SK-N-SH (cell line): ENCODE measurements at regions not wholly inside any gene's neighbourhood (a gene's known extent, or its start where the extent isn't known, plus 50 kb on each side); places are given as distances from the start of the nearest gene placed in this dataset.

ENCODE experiments used
- CTCF ChIA-PET: fragments of 300-600, 350-600 bp; formaldehyde crosslinking; extraction: SDS; loops from one replicate; lab custom pipeline; 2021; lab: Yijun Ruan, JAX
- POLR2A ChIA-PET: fragments of 350-600 bp; sonication (Branson Sonifier 250); formaldehyde crosslinking; extraction: SDS; loops from one replicate; lab custom pipeline; 2020; ENCODE audit warnings: antibody characterized with exemption, inconsistent platforms; lab: Yijun Ruan, JAX
- DNase-seq: peaks from one replicate; pipeline ENCODE4 v3.0.0; 2012
- H2AFZ ChIP-seq: fragments of 200-600 bp; sonication (generic); 2 replicates; pipeline ENCODE4 v1.8.1; 2016; ENCODE audit warnings: antibody characterized with exemption, mild to moderate bottlenecking, low read depth
- H3F3A ChIP-seq: fragments of 200-600 bp; sonication (generic); replicated peaks from 2 replicates; pipeline ENCODE3; 2016; ENCODE audit warnings: antibody characterized with exemption, mild to moderate bottlenecking; ENCODE audit not compliant: insufficient read depth
- H3K27ac ChIP-seq, 2 experiments: fragments of 200-500 bp in 1 of 2; fragments of 200-600 bp in 1 of 2; sonication (Bioruptor generic) in 1 of 2; sonication (generic), shearing (Covaris generic) in 1 of 2; 2 replicates each; pipeline versions ENCODE4 v1.5.1 to v1.6.1; 2014 to 2016; ENCODE audit warnings: low read depth in 2 of 2, inconsistent platforms in 1 of 2, low read length in 1 of 2, mild to moderate bottlenecking in 1 of 2, mixed read lengths in 1 of 2
- H3K27me3 ChIP-seq: fragments of 200-600 bp; sonication (generic), shearing (Covaris generic); 2 replicates; pipeline ENCODE4 v1.6.1; 2016; ENCODE audit warnings: mixed run types; ENCODE audit not compliant: insufficient read depth
- H3K36me3 ChIP-seq, 2 experiments: fragments of 200-500 bp in 1 of 2; fragments of 200-600 bp in 1 of 2; sonication (Bioruptor generic) in 1 of 2; sonication (generic) in 1 of 2; replicated peaks in 1 of 2; 2 replicates each; pipeline versions ENCODE3 to v1.5.1; 2014 to 2016; ENCODE audit warnings: low read length in 1 of 2, mild to moderate bottlenecking in 1 of 2; ENCODE audit not compliant: insufficient read depth in 2 of 2, control insufficient read depth in 1 of 2
- H3K4me1 ChIP-seq, 2 experiments: fragments of 200-500 bp in 1 of 2; fragments of 200-600 bp in 1 of 2; sonication (Bioruptor generic) in 1 of 2; sonication (generic), shearing (Covaris generic) in 1 of 2; 2 replicates each; pipeline versions ENCODE4 v1.5.1 to v1.6.1; 2014 to 2016; ENCODE audit warnings: low read depth in 1 of 2, low read length in 1 of 2, mixed run types in 1 of 2; ENCODE audit not compliant: insufficient read depth in 2 of 2, control insufficient read depth in 1 of 2
- H3K4me2 ChIP-seq: fragments of 200-600 bp; sonication (generic), shearing (Covaris generic); 2 replicates; pipeline ENCODE4 v1.6.1; 2017; ENCODE audit warnings: mixed run types
- H3K4me3 ChIP-seq, 2 experiments: fragments of 200-500 bp in 1 of 2; fragments of 200-600 bp in 1 of 2; sonication (Bioruptor generic) in 1 of 2; sonication (generic), shearing (Covaris generic) in 1 of 2; 2 replicates each; pipeline versions ENCODE4 v1.5.1 to v1.8.1; 2014 to 2016; ENCODE audit warnings: low read depth in 2 of 2, inconsistent platforms in 1 of 2, low read length in 1 of 2, mild to moderate bottlenecking in 1 of 2, mixed read lengths in 1 of 2, moderate library complexity in 1 of 2
- H3K79me2 ChIP-seq: fragments of 200-600 bp; sonication (generic); 2 replicates; pipeline ENCODE4 v1.8.1; 2017; ENCODE audit warnings: mild to moderate bottlenecking; ENCODE audit not compliant: insufficient read depth
- H3K9ac ChIP-seq: fragments of 200-600 bp; sonication (generic); 2 replicates; pipeline ENCODE4 v1.6.1; 2017; ENCODE audit warnings: mixed run types
- H3K9me2 ChIP-seq: fragments of 200-600 bp; sonication (generic); 2 replicates; pipeline ENCODE4 v1.6.1; 2017; ENCODE audit warnings: mixed run types
- H3K9me3 ChIP-seq: fragments of 200-600 bp; sonication (generic); 2 replicates; pipeline ENCODE4 v1.6.1; 2017; ENCODE audit warnings: mixed run types, mild to moderate bottlenecking, moderate library complexity
- H4K20me1 ChIP-seq: fragments of 200-600 bp; sonication (generic); 2 replicates; pipeline ENCODE4 v1.6.1; 2017; ENCODE audit warnings: mild to moderate bottlenecking, mixed run types; ENCODE audit not compliant: insufficient read depth
- CHD2 ChIP-seq: fragments of 150-350 bp; IDR thresholded peaks from 2 replicates; pipeline ENCODE4 v1.6.1; 2018; ENCODE audit warnings: low read length; ENCODE audit not compliant: partially characterized antibody
- ELF1 ChIP-seq: IDR thresholded peaks from 2 replicates; pipeline ENCODE4 v1.4.0; 2012
- EP300 ChIP-seq, 2 experiments: IDR thresholded peaks; 2 replicates each; pipeline versions ENCODE4 v1.4.0 to v1.6.1; 2012; ENCODE audit warnings: borderline replicate concordance in 1 of 2, low read depth in 1 of 2, low read length in 1 of 2
- FOSL2 ChIP-seq: IDR thresholded peaks from 2 replicates; pipeline ENCODE4 v1.4.0; 2012; ENCODE audit warnings: low read depth, mild to moderate bottlenecking, moderate library complexity, borderline replicate concordance
- FOXJ3 ChIP-seq: sonication (generic); formaldehyde crosslinking; IDR thresholded peaks from 2 replicates; pipeline ENCODE4 v1.5.1; 2020; ENCODE audit warnings: mild to moderate bottlenecking, missing genetic modification reagents
- FOXM1 ChIP-seq: IDR thresholded peaks from 2 replicates; pipeline ENCODE4 v1.4.0; 2012; ENCODE audit warnings: low read depth, mild to moderate bottlenecking
- GABPA ChIP-seq: IDR thresholded peaks from 2 replicates; pipeline ENCODE4 v1.4.0; 2012; ENCODE audit warnings: low read depth, mild to moderate bottlenecking
- GATA2 ChIP-seq: sonication (generic); formaldehyde crosslinking; IDR thresholded peaks from 2 replicates; pipeline ENCODE4 v1.5.0; 2020; ENCODE audit warnings: mild to moderate bottlenecking, missing genetic modification reagents
- JUND ChIP-seq: IDR thresholded peaks from 2 replicates; pipeline ENCODE4 v1.4.0; 2012
- NRF1 ChIP-seq: IDR thresholded peaks from 2 replicates; pipeline ENCODE4 v1.6.1; 2012; ENCODE audit warnings: low read depth, mild to moderate bottlenecking, low read length
- RAD21 ChIP-seq: IDR thresholded peaks from 2 replicates; pipeline ENCODE4 v1.6.1; 2012; ENCODE audit warnings: mild to moderate bottlenecking, low read length
- SMC3 ChIP-seq: IDR thresholded peaks from 2 replicates; pipeline ENCODE4 v1.6.1; 2012; ENCODE audit warnings: low read depth, low read length, improper control_type of control experiment
- TAF1 ChIP-seq: IDR thresholded peaks from 2 replicates; pipeline ENCODE4 v1.6.1; 2012; ENCODE audit warnings: low read depth, mild to moderate bottlenecking, low read length, moderate library complexity, borderline replicate concordance
- TCF12 ChIP-seq: IDR thresholded peaks from 2 replicates; pipeline ENCODE4 v1.4.0; 2012
- TEAD4 ChIP-seq: IDR thresholded peaks from 2 replicates; pipeline ENCODE4 v1.4.0; 2012; ENCODE audit warnings: mild to moderate bottlenecking, borderline replicate concordance; ENCODE audit not compliant: insufficient read depth
- WGBS: methylation state at CpG from one replicate; pipeline ENCODE4 v1.1.6; 2017; ENCODE audit warnings: low lambda C conversion rate; 5-methylcytosine and 5-hydroxymethylcytosine counted together
- TF ChIP-seq, protein P1 (sequence below): IDR thresholded peaks from 2 replicates; pipeline ENCODE4 v1.4.0; 2012; ENCODE audit warnings: low read depth, borderline replicate concordance
- TF ChIP-seq, protein P2 (sequence below): IDR thresholded peaks from 2 replicates; pipeline ENCODE4 v1.6.1; 2012; ENCODE audit warnings: mild to moderate bottlenecking, low read depth, low read length, moderate library complexity

DNA sequence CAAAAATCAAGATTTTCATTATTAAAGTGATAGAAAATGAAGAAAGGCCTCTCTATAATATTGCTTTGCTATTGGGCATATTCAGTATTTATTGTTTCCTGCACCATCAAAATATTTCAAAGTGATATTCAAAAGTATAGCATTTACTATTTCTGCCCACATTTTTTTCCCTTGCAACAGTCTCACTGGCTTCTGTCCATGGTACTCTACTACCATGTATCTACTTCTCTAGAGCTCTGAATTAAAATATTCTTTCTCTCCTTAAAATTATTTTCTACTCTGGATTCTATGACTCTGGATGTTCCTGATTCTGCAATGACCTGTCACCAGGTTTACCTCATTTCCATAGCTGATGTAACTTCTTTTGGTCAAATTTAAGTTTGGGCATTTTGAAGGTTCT is 1508.3 kb upstream of the PRR20A start:
- ChIA-PET POLR2A (no interaction called here), CTCF (no interaction called here)
- H2AFZ ChIP-seq: no peak overlapping the region
- H3F3A ChIP-seq: no peaks in the 10 kb centered on the region
- no peaks in the 10 kb centered on the region for H3K36me3 ChIP-seq
- H3K9ac ChIP-seq: no peak overlapping the region
- H3K4me3 ChIP-seq: no peak overlapping the region
- H3K4me1 ChIP-seq: no peaks in the 10 kb centered on the region
- no peaks in the 10 kb centered on the region for H3K9me3 ChIP-seq
- no peaks in the 10 kb centered on the region for H3K79me2 ChIP-seq
- H3K27ac ChIP-seq: no peak overlapping the region
- H3K27me3 ChIP-seq: no peaks in the 10 kb centered on the region
- no peak for DNase-seq
- TF ChIP-seq FOSL2 (no peak), CHD2 (no peak), TEAD4 (no peak), JUND (no peak), TCF12 (no peak)
- TF ChIP-seq, all 33 proteins: peak for 0
- Histone ChIP-seq H3K4me2 (no peak overlapping the region), H3K9me2 (no peaks in the 10 kb centered on the region), H4K20me1 (no peaks in the 10 kb centered on the region)

DNA sequence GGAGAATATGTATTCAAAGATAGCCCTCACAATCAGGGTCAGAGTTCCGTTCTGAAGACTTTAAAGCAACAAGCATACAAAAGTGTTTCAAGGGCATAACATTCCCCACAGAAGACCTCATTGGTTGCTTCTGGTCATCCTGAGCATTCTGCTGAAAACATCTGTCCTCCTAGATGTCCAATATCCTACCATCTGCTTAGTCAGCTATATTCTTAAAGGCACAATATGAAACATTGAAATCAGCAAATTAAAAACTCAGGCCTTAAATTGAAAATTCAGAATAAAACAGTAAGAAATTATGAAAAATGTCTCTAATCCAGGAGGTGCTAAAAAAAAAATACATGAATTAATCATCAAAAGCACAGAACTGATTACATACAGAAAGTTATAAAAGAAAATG is 1491.2 kb upstream of the PRR20A start:
- no peaks in the 10 kb centered on the region for H3K4me1 ChIP-seq
- no peaks in the 10 kb centered on the region for H4K20me1 ChIP-seq
- H3K36me3 ChIP-seq: no peaks in the 10 kb centered on the region
- H3K9me3 ChIP-seq: no peaks in the 10 kb centered on the region
- TF ChIP-seq SMC3 (no peak), TAF1 (no peak), GABPA (no peak), EP300 (IDR thresholded peaks at IDR 0.05; ENCODE audit: borderline replicate concordance in 1 of 2, low read depth in 1 of 2, low read length in 1 of 2) (no peak), ELF1 (no peak), RAD21 (no peak), JUND (no peak), NRF1 (no peak), FOXJ3 (no peak), FOXM1 (no peak), TCF12 (no peak), GATA2 (CRISPR knock-in tag) (no peak)
- TF ChIP-seq, protein P1, sequence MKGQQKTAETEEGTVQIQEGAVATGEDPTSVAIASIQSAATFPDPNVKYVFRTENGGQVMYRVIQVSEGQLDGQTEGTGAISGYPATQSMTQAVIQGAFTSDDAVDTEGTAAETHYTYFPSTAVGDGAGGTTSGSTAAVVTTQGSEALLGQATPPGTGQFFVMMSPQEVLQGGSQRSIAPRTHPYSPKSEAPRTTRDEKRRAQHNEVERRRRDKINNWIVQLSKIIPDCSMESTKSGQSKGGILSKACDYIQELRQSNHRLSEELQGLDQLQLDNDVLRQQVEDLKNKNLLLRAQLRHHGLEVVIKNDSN: no peak
- TF ChIP-seq, protein P2, sequence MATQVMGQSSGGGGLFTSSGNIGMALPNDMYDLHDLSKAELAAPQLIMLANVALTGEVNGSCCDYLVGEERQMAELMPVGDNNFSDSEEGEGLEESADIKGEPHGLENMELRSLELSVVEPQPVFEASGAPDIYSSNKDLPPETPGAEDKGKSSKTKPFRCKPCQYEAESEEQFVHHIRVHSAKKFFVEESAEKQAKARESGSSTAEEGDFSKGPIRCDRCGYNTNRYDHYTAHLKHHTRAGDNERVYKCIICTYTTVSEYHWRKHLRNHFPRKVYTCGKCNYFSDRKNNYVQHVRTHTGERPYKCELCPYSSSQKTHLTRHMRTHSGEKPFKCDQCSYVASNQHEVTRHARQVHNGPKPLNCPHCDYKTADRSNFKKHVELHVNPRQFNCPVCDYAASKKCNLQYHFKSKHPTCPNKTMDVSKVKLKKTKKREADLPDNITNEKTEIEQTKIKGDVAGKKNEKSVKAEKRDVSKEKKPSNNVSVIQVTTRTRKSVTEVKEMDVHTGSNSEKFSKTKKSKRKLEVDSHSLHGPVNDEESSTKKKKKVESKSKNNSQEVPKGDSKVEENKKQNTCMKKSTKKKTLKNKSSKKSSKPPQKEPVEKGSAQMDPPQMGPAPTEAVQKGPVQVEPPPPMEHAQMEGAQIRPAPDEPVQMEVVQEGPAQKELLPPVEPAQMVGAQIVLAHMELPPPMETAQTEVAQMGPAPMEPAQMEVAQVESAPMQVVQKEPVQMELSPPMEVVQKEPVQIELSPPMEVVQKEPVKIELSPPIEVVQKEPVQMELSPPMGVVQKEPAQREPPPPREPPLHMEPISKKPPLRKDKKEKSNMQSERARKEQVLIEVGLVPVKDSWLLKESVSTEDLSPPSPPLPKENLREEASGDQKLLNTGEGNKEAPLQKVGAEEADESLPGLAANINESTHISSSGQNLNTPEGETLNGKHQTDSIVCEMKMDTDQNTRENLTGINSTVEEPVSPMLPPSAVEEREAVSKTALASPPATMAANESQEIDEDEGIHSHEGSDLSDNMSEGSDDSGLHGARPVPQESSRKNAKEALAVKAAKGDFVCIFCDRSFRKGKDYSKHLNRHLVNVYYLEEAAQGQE: no peak
- TF ChIP-seq, all 33 proteins: peak for 0
- Histone ChIP-seq H3K79me2 (no peaks in the 10 kb centered on the region), H3K27ac (no peak overlapping the region), H3F3A (no peaks in the 10 kb centered on the region), H3K4me3 (no peak overlapping the region), H2AFZ (no peak overlapping the region), H3K27me3 (no peaks in the 10 kb centered on the region), H3K9me2 (no peaks in the 10 kb centered on the region), H3K9ac (no peak overlapping the region), H3K4me2 (no peak overlapping the region)
- ChIA-PET POLR2A (no interaction called here), CTCF (no interaction called here)
- DNase-seq: no peak
- 0% methylated on average over 1 of the region's 1 CpG for WGBS
